ENCODE measurements at regions not wholly inside any gene's neighbourhood (a gene's known extent, or its start where the extent isn't known, plus 50 kb on each side); places are given as distances from the start of the nearest gene placed in this dataset.

GRCh38 chr13:80040196-80040980 is 300.5 kb downstream of the SPRY2 start:
- DNase-seq (ENCODE audit: low read depth in 2 of 3, low spot score in 2 of 3) = no peak

GRCh38 chr13:80039000-80039399 is 301.9 kb downstream of the SPRY2 start:
- no peak for DNase-seq (ENCODE audit: low read depth in 2 of 3, low spot score in 2 of 3)

GRCh38 chr13:80038371-80038770 is 302.6 kb downstream of the SPRY2 start:
- no peak for DNase-seq (ENCODE audit: low read depth in 2 of 3, low spot score in 2 of 3)

GRCh38 chr13:80037505-80037888 is 303.4 kb downstream of the SPRY2 start:
- no peak for DNase-seq (ENCODE audit: low read depth in 2 of 3, low spot score in 2 of 3)

- DNase-seq (ENCODE audit: low read depth in 2 of 3, low spot score in 2 of 3) = no peak
Observed at GRCh38 chr13:80036845-80037504, 304.0 kb downstream of the SPRY2 start.

GRCh38 chr13:80035096-80035495 is 305.8 kb downstream of the SPRY2 start:
- DNase-seq (ENCODE audit: low read depth in 2 of 3, low spot score in 2 of 3) = no peak

- DNase-seq (ENCODE audit: low read depth in 2 of 3, low spot score in 2 of 3) = no peak
Observed at GRCh38 chr13:80033951-80034350, 307.0 kb downstream of the SPRY2 start.

- no peak for DNase-seq (ENCODE audit: low read depth in 2 of 3, low spot score in 2 of 3)
Observed at GRCh38 chr13:80033286-80033685, 307.6 kb downstream of the SPRY2 start.

- no peak for DNase-seq (ENCODE audit: low read depth in 2 of 3, low spot score in 2 of 3)
Observed at GRCh38 chr13:80030491-80030890, 310.4 kb downstream of the SPRY2 start.

GRCh38 chr13:80029170-80029569 is 311.8 kb downstream of the SPRY2 start:
- DNase-seq (ENCODE audit: low read depth in 2 of 3, low spot score in 2 of 3) = no peak

GRCh38 chr13:80022146-80022545 is 318.8 kb downstream of the SPRY2 start:
- DNase-seq (ENCODE audit: low read depth in 2 of 3, low spot score in 2 of 3) = no peak

GRCh38 chr13:80012251-80012650 is 328.7 kb downstream of the SPRY2 start:
- DNase-seq (ENCODE audit: low read depth in 2 of 3, low spot score in 2 of 3) = no peak

- no peak for DNase-seq (ENCODE audit: low read depth in 2 of 3, low spot score in 2 of 3)
Observed at GRCh38 chr13:80011448-80012212, 329.3 kb downstream of the SPRY2 start.

GRCh38 chr13:80010846-80011245 is 330.1 kb downstream of the SPRY2 start:
- DNase-seq (ENCODE audit: low read depth in 2 of 3, low spot score in 2 of 3) = no peak

GRCh38 chr13:80010286-80010831 is 330.6 kb downstream of the SPRY2 start:
- no peak for DNase-seq (ENCODE audit: low read depth in 2 of 3, low spot score in 2 of 3)

- no peak for DNase-seq (ENCODE audit: low read depth in 2 of 3, low spot score in 2 of 3)
Observed at GRCh38 chr13:80009760-80010159, 331.2 kb downstream of the SPRY2 start.

- DNase-seq (ENCODE audit: low read depth in 2 of 3, low spot score in 2 of 3) = no peak
Observed at GRCh38 chr13:80006940-80007339, 334.0 kb downstream of the SPRY2 start.

- DNase-seq (ENCODE audit: low read depth in 2 of 3, low spot score in 2 of 3) = no peak
Observed at GRCh38 chr13:80001510-80001842, 339.4 kb downstream of the SPRY2 start.

- no peak for DNase-seq (ENCODE audit: low read depth in 2 of 3, low spot score in 2 of 3)
Observed at GRCh38 chr13:80000684-80001509, 340.0 kb downstream of the SPRY2 start.

GRCh38 chr13:79999601-80000000 is 341.3 kb downstream of the SPRY2 start:
- DNase-seq (ENCODE audit: low read depth in 2 of 3, low spot score in 2 of 3) = no peak

- no peak for DNase-seq (ENCODE audit: low read depth in 2 of 3, low spot score in 2 of 3)
Observed at GRCh38 chr13:79998381-79998880, 342.5 kb downstream of the SPRY2 start.

Measured in activated CD8-positive, alpha-beta memory T cell treated with anti-CD3 and anti-CD28 coated beads for 48 hours (primary cell).